ENCODE measurements at regions not wholly inside any gene's neighbourhood (a gene's known extent, or its start where the extent isn't known, plus 50 kb on each side); places are given as distances from the start of the nearest gene placed in this dataset.
A peak's percentile ranks its signal among the peaks of the same experiment; 100 is the strongest.

GRCh38 chr7:84914598-84914997 is 272.3 kb downstream of the SEMA3D start:
- TF ChIP-seq, protein P1, sequence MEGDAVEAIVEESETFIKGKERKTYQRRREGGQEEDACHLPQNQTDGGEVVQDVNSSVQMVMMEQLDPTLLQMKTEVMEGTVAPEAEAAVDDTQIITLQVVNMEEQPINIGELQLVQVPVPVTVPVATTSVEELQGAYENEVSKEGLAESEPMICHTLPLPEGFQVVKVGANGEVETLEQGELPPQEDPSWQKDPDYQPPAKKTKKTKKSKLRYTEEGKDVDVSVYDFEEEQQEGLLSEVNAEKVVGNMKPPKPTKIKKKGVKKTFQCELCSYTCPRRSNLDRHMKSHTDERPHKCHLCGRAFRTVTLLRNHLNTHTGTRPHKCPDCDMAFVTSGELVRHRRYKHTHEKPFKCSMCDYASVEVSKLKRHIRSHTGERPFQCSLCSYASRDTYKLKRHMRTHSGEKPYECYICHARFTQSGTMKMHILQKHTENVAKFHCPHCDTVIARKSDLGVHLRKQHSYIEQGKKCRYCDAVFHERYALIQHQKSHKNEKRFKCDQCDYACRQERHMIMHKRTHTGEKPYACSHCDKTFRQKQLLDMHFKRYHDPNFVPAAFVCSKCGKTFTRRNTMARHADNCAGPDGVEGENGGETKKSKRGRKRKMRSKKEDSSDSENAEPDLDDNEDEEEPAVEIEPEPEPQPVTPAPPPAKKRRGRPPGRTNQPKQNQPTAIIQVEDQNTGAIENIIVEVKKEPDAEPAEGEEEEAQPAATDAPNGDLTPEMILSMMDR (IDR thresholded peaks at IDR 0.05): peak; percentile 50
- no peak for TF ChIP-seq SIN3A (IDR thresholded peaks at IDR 0.05; ENCODE audit: borderline replicate concordance, insufficient read depth, low read depth, low read length)
- no peak for TF ChIP-seq POLR2AphosphoS5 (IDR thresholded peaks at IDR 0.05; ENCODE audit: low read depth, low read length)
- TF ChIP-seq, protein P2, sequence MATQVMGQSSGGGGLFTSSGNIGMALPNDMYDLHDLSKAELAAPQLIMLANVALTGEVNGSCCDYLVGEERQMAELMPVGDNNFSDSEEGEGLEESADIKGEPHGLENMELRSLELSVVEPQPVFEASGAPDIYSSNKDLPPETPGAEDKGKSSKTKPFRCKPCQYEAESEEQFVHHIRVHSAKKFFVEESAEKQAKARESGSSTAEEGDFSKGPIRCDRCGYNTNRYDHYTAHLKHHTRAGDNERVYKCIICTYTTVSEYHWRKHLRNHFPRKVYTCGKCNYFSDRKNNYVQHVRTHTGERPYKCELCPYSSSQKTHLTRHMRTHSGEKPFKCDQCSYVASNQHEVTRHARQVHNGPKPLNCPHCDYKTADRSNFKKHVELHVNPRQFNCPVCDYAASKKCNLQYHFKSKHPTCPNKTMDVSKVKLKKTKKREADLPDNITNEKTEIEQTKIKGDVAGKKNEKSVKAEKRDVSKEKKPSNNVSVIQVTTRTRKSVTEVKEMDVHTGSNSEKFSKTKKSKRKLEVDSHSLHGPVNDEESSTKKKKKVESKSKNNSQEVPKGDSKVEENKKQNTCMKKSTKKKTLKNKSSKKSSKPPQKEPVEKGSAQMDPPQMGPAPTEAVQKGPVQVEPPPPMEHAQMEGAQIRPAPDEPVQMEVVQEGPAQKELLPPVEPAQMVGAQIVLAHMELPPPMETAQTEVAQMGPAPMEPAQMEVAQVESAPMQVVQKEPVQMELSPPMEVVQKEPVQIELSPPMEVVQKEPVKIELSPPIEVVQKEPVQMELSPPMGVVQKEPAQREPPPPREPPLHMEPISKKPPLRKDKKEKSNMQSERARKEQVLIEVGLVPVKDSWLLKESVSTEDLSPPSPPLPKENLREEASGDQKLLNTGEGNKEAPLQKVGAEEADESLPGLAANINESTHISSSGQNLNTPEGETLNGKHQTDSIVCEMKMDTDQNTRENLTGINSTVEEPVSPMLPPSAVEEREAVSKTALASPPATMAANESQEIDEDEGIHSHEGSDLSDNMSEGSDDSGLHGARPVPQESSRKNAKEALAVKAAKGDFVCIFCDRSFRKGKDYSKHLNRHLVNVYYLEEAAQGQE (IDR thresholded peaks at IDR 0.05; ENCODE audit: insufficient read depth in 1 of 2, low read depth in 2 of 2, low read length in 1 of 2): no peak
- no peak for TF ChIP-seq TCF7L2 (IDR thresholded peaks at IDR 0.05; ENCODE audit: low read depth, low read length)
